Fibroblast of pulmonary artery (primary cell): ENCODE measurements at regions not wholly inside any gene's neighbourhood (a gene's known extent, or its start where the extent isn't known, plus 50 kb on each side); places are given as distances from the start of the nearest gene placed in this dataset.
A peak's percentile ranks its signal among the peaks of the same experiment; 100 is the strongest.

Experiments
- DNase-seq: peaks from one replicate; pipeline ENCODE4 v3.0.0-alpha.2; 2010; ENCODE audit warnings: low read depth
- H3K4me3 ChIP-seq: replicated peaks from 2 replicates; pipeline ENCODE4 v1.5.1; 2011; ENCODE audit warnings: low read depth, mild to moderate bottlenecking, control low read depth, low read length, moderate library complexity
- CTCF ChIP-seq: IDR thresholded peaks from 2 replicates; pipeline ENCODE4 v1.5.1; 2011; ENCODE audit warnings: mild to moderate bottlenecking, control low read depth, low read length, inconsistent platforms; ENCODE audit errors: missing control alignments

GRCh38 chr16:64717871-64718270, 404.0 kb downstream of the CDH11 start:
- H3K4me3 ChIP-seq, result no peak overlapping the region
- no peak for TF ChIP-seq CTCF
- DNase-seq, result no peak

GRCh38 chr16:64715624-64716023, 406.2 kb downstream of the CDH11 start:
- no peak for TF ChIP-seq CTCF

GRCh38 chr16:64712026-64712425, 409.8 kb downstream of the CDH11 start:
- DNase-seq, result no peak
- no peak for TF ChIP-seq CTCF
- H3K4me3 ChIP-seq, result no peak overlapping the region

More at GRCh38 chr16:64715624-64716023, 406.2 kb downstream of the CDH11 start:
- no peak overlapping the region for H3K4me3 ChIP-seq
- no peak for DNase-seq

- no peak overlapping the region for H3K4me3 ChIP-seq
- TF ChIP-seq CTCF, result no peak
Observed at GRCh38 chr16:64711596-64711995, 410.3 kb downstream of the CDH11 start.

GRCh38 chr16:64711026-64711425, 410.8 kb downstream of the CDH11 start:
- no peak overlapping the region for H3K4me3 ChIP-seq
- DNase-seq, result peak; percentile 39
- TF ChIP-seq CTCF, result no peak

More at GRCh38 chr16:64711596-64711995, 410.3 kb downstream of the CDH11 start:
- no peak for DNase-seq

GRCh38 chr16:64705443-64705842, 416.4 kb downstream of the CDH11 start:
- DNase-seq, result no peak
- TF ChIP-seq CTCF, result no peak
- H3K4me3 ChIP-seq, result no peak overlapping the region

GRCh38 chr16:64704386-64704785, 417.5 kb downstream of the CDH11 start:
- no peak overlapping the region for H3K4me3 ChIP-seq
- no peak for TF ChIP-seq CTCF
- no peak for DNase-seq
